HEK293T (cell line): ENCODE measurements at regions not wholly inside any gene's neighbourhood (a gene's known extent, or its start where the extent isn't known, plus 50 kb on each side); places are given as distances from the start of the nearest gene placed in this dataset.

Source experiments
- CTCF ChIA-PET: fragments of 350-600 bp; formaldehyde crosslinking; extraction: SDS; loops from one replicate; lab custom pipeline; 2021; ENCODE audit warnings: antibody characterized with exemption, inconsistent platforms; lab: Yijun Ruan, JAX
- POLR2A ChIA-PET: fragments of 350-600 bp; formaldehyde crosslinking; extraction: SDS; loops from one replicate; lab custom pipeline; 2020; ENCODE audit warnings: antibody characterized with exemption, inconsistent platforms; lab: Yijun Ruan, JAX
- DNase-seq: peaks from one replicate; pipeline ENCODE4 v3.0.0; 2012; ENCODE audit warnings: mixed read lengths; ENCODE audit errors: extremely low spot score
- ARNT ChIP-seq: fragments of 450-650 bp; IDR thresholded peaks from 2 replicates; pipeline ENCODE4 v1.6.1; 2017; ENCODE audit warnings: mild to moderate bottlenecking
- BHLHE40 ChIP-seq: fragments of 450-650 bp; IDR thresholded peaks from 2 replicates; pipeline ENCODE4 v1.6.1; 2016; ENCODE audit warnings: mild to moderate bottlenecking, moderate library complexity, borderline replicate concordance
- CTBP1 ChIP-seq: fragments of 450-650 bp; IDR thresholded peaks from 2 replicates; pipeline ENCODE4 v1.6.1; 2016; ENCODE audit warnings: borderline replicate concordance
- ELF4 ChIP-seq: fragments of 450-650 bp; IDR thresholded peaks from 2 replicates; pipeline ENCODE4 v1.6.1; 2017; ENCODE audit warnings: antibody characterized with exemption
- FOXA1 ChIP-seq: fragments of 450-650 bp; IDR thresholded peaks from 2 replicates; pipeline ENCODE4 v1.6.1; 2016; ENCODE audit warnings: mild to moderate bottlenecking
- FOXK2 ChIP-seq: fragments of 450-650 bp; IDR thresholded peaks from 2 replicates; pipeline ENCODE4 v1.6.1; 2016; ENCODE audit warnings: mild to moderate bottlenecking
- FOXM1 ChIP-seq: fragments of 450-650 bp; IDR thresholded peaks from 2 replicates; pipeline ENCODE4 v1.6.1; 2017; ENCODE audit warnings: mild to moderate bottlenecking, borderline replicate concordance
- HDGF ChIP-seq: fragments of 450-650 bp; IDR thresholded peaks from 2 replicates; pipeline ENCODE4 v1.6.1; 2017; ENCODE audit warnings: antibody characterized with exemption, borderline replicate concordance
- L3MBTL2 ChIP-seq: fragments of 450-650 bp; conservative IDR thresholded peaks from 2 replicates; pipeline ENCODE4 v1.6.1; 2016; ENCODE audit warnings: mild to moderate bottlenecking
- LEF1 ChIP-seq: fragments of 450-650 bp; IDR thresholded peaks from 2 replicates; pipeline ENCODE4 v1.6.1; 2017; ENCODE audit warnings: mild to moderate bottlenecking, borderline replicate concordance
- NFRKB ChIP-seq: fragments of 450-650 bp; IDR thresholded peaks from 2 replicates; pipeline ENCODE4 v1.6.1; 2016; ENCODE audit warnings: mild to moderate bottlenecking, moderate library complexity
- SP1 ChIP-seq: fragments of 450-650 bp; IDR thresholded peaks from 2 replicates; pipeline ENCODE4 v1.6.1; 2017
- SUZ12 ChIP-seq: fragments of 450-650 bp; IDR thresholded peaks from 2 replicates; pipeline ENCODE4 v1.6.1; 2016; ENCODE audit warnings: mild to moderate bottlenecking
- TARDBP ChIP-seq: fragments of 450-650 bp; IDR thresholded peaks from 2 replicates; pipeline ENCODE4 v1.6.1; 2016
- ZNF384 ChIP-seq: fragments of 450-650 bp; IDR thresholded peaks from 2 replicates; pipeline ENCODE4 v1.6.1; 2016
- TF ChIP-seq, protein P1 (sequence below): fragments of 450-650 bp; IDR thresholded peaks from 2 replicates; pipeline ENCODE4 v1.6.1; 2016

- TF ChIP-seq LEF1 = no peak
- no peak for TF ChIP-seq ELF4
- TF ChIP-seq SUZ12 = no peak
- TF ChIP-seq HDGF = no peak
- no peak for TF ChIP-seq FOXM1
- no peak for TF ChIP-seq BHLHE40
- CTCF ChIA-PET = no interaction called here
- POLR2A ChIA-PET = no interaction called here
- DNase-seq = no peak
Observed at GRCh38 chr9:108311745-108312144, 544.0 kb downstream of the ACTL7B start.

- TF ChIP-seq NFRKB (no peak), L3MBTL2 (no peak), FOXM1 (no peak), HDGF (no peak), LEF1 (no peak), FOXK2 (no peak), FOXA1 (no peak), TARDBP (no peak), BHLHE40 (no peak), ARNT (no peak), CTBP1 (no peak), SUZ12 (no peak), SP1 (no peak), ELF4 (no peak)
- TF ChIP-seq, protein P1, sequence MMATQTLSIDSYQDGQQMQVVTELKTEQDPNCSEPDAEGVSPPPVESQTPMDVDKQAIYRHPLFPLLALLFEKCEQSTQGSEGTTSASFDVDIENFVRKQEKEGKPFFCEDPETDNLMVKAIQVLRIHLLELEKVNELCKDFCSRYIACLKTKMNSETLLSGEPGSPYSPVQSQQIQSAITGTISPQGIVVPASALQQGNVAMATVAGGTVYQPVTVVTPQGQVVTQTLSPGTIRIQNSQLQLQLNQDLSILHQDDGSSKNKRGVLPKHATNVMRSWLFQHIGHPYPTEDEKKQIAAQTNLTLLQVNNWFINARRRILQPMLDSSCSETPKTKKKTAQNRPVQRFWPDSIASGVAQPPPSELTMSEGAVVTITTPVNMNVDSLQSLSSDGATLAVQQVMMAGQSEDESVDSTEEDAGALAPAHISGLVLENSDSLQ = no peak
- CTCF ChIA-PET = no interaction called here
- no peak for DNase-seq
- POLR2A ChIA-PET = no interaction called here
Observed at GRCh38 chr9:108310202-108310601, 545.6 kb downstream of the ACTL7B start.

- no peak for DNase-seq
- no peak for TF ChIP-seq ZNF384
- no peak for TF ChIP-seq SP1
- TF ChIP-seq LEF1 = no peak
- no peak for TF ChIP-seq FOXK2
- no peak for TF ChIP-seq SUZ12
- TF ChIP-seq BHLHE40 = no peak
- TF ChIP-seq ARNT = no peak
- no peak for TF ChIP-seq L3MBTL2
- no peak for TF ChIP-seq ELF4
- no peak for TF ChIP-seq CTBP1
- TF ChIP-seq HDGF = no peak
- TF ChIP-seq NFRKB = no peak
- TF ChIP-seq TARDBP = no peak
- CTCF ChIA-PET = interaction anchor here (0.7 kb wide), 1 partner anchor 1720 kb away, joined by 3 read pairs; no protein-coding TSS in a partner anchor
- POLR2A ChIA-PET = no interaction called here
Observed at GRCh38 chr9:108300306-108301287, 555.2 kb downstream of the ACTL7B start.

GRCh38 chr9:108297073-108297472 is 558.7 kb downstream of the ACTL7B start:
- TF ChIP-seq ZNF384 (no peak), FOXA1 (no peak), NFRKB (no peak), SP1 (no peak), FOXK2 (no peak), SUZ12 (no peak), FOXM1 (no peak), CTBP1 (no peak), HDGF (no peak), ARNT (no peak), BHLHE40 (no peak), L3MBTL2 (no peak), TARDBP (no peak)
- DNase-seq = no peak
- ChIA-PET CTCF (no interaction called here), POLR2A (no interaction called here)

- ChIA-PET CTCF (no interaction called here), POLR2A (no interaction called here)
- TF ChIP-seq FOXA1 = no peak
- TF ChIP-seq ELF4 = no peak
- TF ChIP-seq ZNF384 = no peak
- TF ChIP-seq L3MBTL2 = no peak
- no peak for TF ChIP-seq HDGF
- TF ChIP-seq ARNT = no peak
- TF ChIP-seq FOXK2 = no peak
- no peak for TF ChIP-seq CTBP1
- no peak for TF ChIP-seq SUZ12
- no peak for TF ChIP-seq TARDBP
- TF ChIP-seq LEF1 = no peak
- TF ChIP-seq BHLHE40 = no peak
- no peak for TF ChIP-seq SP1
- TF ChIP-seq, protein P1 = no peak
- TF ChIP-seq FOXM1 = no peak
- no peak for DNase-seq
Observed at GRCh38 chr9:108296056-108296455, 559.7 kb downstream of the ACTL7B start.

DNA sequence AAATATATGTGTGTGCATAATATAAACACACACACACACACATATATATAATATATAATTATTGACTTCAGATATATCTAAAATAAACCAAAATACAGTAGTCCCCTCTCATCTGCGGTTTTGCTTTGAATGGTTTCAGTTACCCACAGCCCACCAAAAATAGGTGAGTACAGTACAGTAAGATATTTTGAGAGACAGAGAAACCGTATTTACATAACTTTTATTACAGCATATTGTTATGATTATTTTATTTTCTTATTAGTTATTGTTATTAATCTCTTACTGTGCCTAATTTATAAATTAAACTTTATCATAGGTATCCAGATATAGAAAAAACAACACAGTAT is 564.2 kb downstream of the ACTL7B start:
- no peak for TF ChIP-seq SUZ12
- POLR2A ChIA-PET = no interaction called here
- CTCF ChIA-PET = no interaction called here
- DNase-seq = no peak
